ENCODE measurements at regions not wholly inside any gene's neighbourhood (a gene's known extent, or its start where the extent isn't known, plus 50 kb on each side); places are given as distances from the start of the nearest gene placed in this dataset.

DNA sequence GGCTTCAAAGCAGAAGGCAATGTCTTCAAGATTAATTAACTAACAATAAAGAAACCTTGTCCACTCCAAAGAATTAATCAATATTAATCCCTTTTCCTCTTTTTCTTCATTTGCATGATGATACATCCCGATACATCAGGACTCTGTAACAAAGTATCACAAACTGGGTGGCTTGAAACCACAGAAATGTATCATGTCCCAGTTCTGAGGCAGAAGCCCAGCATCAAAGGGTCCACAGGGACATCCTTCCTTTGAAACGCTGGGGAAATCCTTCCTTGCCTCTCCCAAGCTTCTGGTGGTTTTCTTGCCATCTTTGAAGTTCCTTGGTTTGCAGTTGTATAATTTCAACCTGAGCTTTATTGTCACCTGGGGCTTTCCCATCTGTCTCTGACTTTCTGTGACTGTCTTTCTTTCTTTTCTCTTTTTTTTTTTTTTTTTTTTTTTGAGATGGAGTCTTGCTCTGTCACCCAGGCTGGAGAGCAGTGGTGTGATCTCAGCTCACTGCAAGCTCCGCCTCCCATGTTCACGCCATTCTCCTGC, 210.2 kb upstream of the ADARB2 start:
- TF ChIP-seq, protein P1, sequence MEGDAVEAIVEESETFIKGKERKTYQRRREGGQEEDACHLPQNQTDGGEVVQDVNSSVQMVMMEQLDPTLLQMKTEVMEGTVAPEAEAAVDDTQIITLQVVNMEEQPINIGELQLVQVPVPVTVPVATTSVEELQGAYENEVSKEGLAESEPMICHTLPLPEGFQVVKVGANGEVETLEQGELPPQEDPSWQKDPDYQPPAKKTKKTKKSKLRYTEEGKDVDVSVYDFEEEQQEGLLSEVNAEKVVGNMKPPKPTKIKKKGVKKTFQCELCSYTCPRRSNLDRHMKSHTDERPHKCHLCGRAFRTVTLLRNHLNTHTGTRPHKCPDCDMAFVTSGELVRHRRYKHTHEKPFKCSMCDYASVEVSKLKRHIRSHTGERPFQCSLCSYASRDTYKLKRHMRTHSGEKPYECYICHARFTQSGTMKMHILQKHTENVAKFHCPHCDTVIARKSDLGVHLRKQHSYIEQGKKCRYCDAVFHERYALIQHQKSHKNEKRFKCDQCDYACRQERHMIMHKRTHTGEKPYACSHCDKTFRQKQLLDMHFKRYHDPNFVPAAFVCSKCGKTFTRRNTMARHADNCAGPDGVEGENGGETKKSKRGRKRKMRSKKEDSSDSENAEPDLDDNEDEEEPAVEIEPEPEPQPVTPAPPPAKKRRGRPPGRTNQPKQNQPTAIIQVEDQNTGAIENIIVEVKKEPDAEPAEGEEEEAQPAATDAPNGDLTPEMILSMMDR (IDR thresholded peaks at IDR 0.05), result no peak
- TF ChIP-seq POLR2A (IDR thresholded peaks at IDR 0.05), result no peak
